GM12865 (cell line): ENCODE measurements at regions not wholly inside any gene's neighbourhood (a gene's known extent, or its start where the extent isn't known, plus 50 kb on each side); places are given as distances from the start of the nearest gene placed in this dataset.

Experiments
- DNase-seq: peaks from one replicate; pipeline ENCODE4 v3.0.0; 2010; ENCODE audit warnings: low read depth
- H3K4me3 ChIP-seq: 2 replicates; pipeline ENCODE4 v1.5.1; 2011; ENCODE audit warnings: mild to moderate bottlenecking, low read depth, low read length, control low read depth
- CTCF ChIP-seq: IDR thresholded peaks from 2 replicates; pipeline ENCODE4 v1.5.1; 2011; ENCODE audit warnings: low read length, control low read depth, low read depth, inconsistent platforms; ENCODE audit not compliant: insufficient read depth; ENCODE audit errors: missing control alignments

GRCh38 chr6:21406316-21406715 lies 187.2 kb upstream of the SOX4 start:
- no peak for TF ChIP-seq CTCF
- DNase-seq: no peak
- H3K4me3 ChIP-seq: no peak overlapping the region

- no peak for DNase-seq
- H3K4me3 ChIP-seq: no peak overlapping the region
- no peak for TF ChIP-seq CTCF
These were observed 184.3 kb upstream of the SOX4 start for GRCh38 chr6:21409231-21409630.

- TF ChIP-seq CTCF: no peak
- no peak for DNase-seq
- H3K4me3 ChIP-seq: no peak overlapping the region
These were observed 180.1 kb upstream of the SOX4 start for GRCh38 chr6:21413428-21413827.

DNA sequence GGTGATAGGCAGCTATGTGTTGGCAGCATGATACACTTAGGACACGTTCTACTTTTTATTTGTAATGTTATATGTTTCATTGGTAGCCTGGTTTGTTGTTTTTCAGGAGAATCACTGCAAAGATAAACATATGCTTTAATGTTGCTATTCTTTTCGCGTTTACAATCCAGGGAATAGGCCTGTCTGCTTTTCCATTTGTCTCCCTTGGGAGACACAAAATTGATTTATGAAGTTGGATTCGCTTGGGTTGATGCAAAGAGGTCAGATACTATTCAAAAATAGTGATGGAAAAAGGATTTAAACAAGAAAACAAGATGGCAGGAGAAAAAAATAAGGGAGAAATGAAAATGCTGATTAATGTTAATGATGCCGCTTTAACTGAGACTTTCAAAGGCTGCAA lies 179.5 kb upstream of the SOX4 start:
- TF ChIP-seq CTCF: no peak
- no peak for DNase-seq
- H3K4me3 ChIP-seq: no peak overlapping the region

- DNase-seq: no peak
These were observed 173.2 kb upstream of the SOX4 start for GRCh38 chr6:21420146-21420878.

DNA sequence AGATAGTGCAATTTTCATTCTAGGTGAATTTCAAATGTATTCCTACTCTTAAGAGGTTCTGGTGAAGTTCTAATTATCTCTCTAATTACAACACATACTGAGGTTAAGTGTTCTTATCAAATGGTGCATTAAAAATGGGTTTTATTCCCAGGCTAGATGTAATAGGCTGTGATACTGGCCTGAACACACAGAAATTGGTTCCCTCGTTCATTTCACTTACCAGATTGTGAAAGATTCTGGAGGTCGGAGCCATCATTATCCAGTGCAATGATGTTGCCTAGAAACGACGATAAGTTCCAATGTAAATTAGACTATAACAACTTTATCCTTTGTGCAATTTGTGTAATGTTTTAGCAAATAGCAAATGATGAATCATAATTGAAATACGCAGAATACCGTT lies 172.6 kb upstream of the SOX4 start:
- no peak overlapping the region for H3K4me3 ChIP-seq
- no peak for TF ChIP-seq CTCF
- DNase-seq: no peak

More at GRCh38 chr6:21420146-21420878, 173.2 kb upstream of the SOX4 start:
- H3K4me3 ChIP-seq: no peak overlapping the region
- no peak for TF ChIP-seq CTCF

GRCh38 chr6:21423106-21423854 lies 170.3 kb upstream of the SOX4 start:
- no peak for DNase-seq
- TF ChIP-seq CTCF: no peak
- no peak overlapping the region for H3K4me3 ChIP-seq
